OCI-LY3 (cell line): ENCODE measurements at regions not wholly inside any gene's neighbourhood (a gene's known extent, or its start where the extent isn't known, plus 50 kb on each side); places are given as distances from the start of the nearest gene placed in this dataset.

ENCODE experiments used
- CTCF ChIP-seq: fragments of 200-600, 300-600 bp; sonication (generic); IDR thresholded peaks from 2 replicates; pipeline ENCODE4 v1.5.1; 2014; ENCODE audit warnings: antibody characterized with exemption, low read length, low read depth
- EZH2phosphoT487 ChIP-seq: fragments of 200-600 bp; shearing (Covaris generic); IDR thresholded peaks from 2 replicates; pipeline ENCODE4 v1.6.1; 2018; ENCODE audit warnings: antibody characterized with exemption, mixed run types, low read depth

- TF ChIP-seq CTCF (no peak), EZH2phosphoT487 (no peak)
Measured at GRCh38 chr4:22895482-22895881, 202.7 kb downstream of the GBA3 start.
